MM.1S (cell line): ENCODE measurements at regions not wholly inside any gene's neighbourhood (a gene's known extent, or its start where the extent isn't known, plus 50 kb on each side); places are given as distances from the start of the nearest gene placed in this dataset.

Experiments
- DNase-seq: peaks from one replicate; pipeline ENCODE4 v3.0.0-alpha.2; 2015
- H2AFZ ChIP-seq: fragments of 300-600 bp; sonication (generic); 2 replicates; pipeline ENCODE4 v1.6.0; 2016; ENCODE audit warnings: antibody characterized with exemption, low read length
- H3F3A ChIP-seq: fragments of 300-600 bp; sonication (generic); 2 replicates; pipeline ENCODE4 v1.6.1; 2016; ENCODE audit warnings: mild to moderate bottlenecking, antibody characterized with exemption, low read length, moderate library complexity, mixed read lengths; ENCODE audit not compliant: insufficient read depth
- H3K27ac ChIP-seq: fragments of 300-600 bp; sonication (generic); 2 replicates; pipeline ENCODE4 v1.5.1; 2016; ENCODE audit warnings: mild to moderate bottlenecking, low read length
- H3K27me3 ChIP-seq: fragments of 300-600 bp; sonication (generic); replicated peaks from 2 replicates; pipeline ENCODE4 v1.6.0; 2016; ENCODE audit warnings: low read length; ENCODE audit not compliant: insufficient read depth
- H3K36me3 ChIP-seq: fragments of 300-600 bp; sonication (generic); replicated peaks from 2 replicates; pipeline ENCODE4 v1.6.1; 2016; ENCODE audit warnings: mild to moderate bottlenecking, low read length, mixed read lengths; ENCODE audit not compliant: insufficient read depth
- H3K4me1 ChIP-seq: fragments of 300-600 bp; sonication (generic); 2 replicates; pipeline ENCODE4 v1.6.1; 2016; ENCODE audit warnings: low read length, mixed read lengths
- H3K4me2 ChIP-seq: fragments of 300-600 bp; sonication (generic); 2 replicates; pipeline ENCODE4 v1.6.0; 2016; ENCODE audit warnings: low read depth, low read length
- H3K4me3 ChIP-seq: fragments of 300-600 bp; sonication (generic); 2 replicates; pipeline ENCODE4 v1.5.1; 2016; ENCODE audit warnings: low read length, mixed read lengths
- H3K79me2 ChIP-seq: fragments of 300-600 bp; sonication (generic); 2 replicates; pipeline ENCODE4 v1.6.1; 2016; ENCODE audit warnings: mixed run types, low read length, mixed read lengths
- H3K9ac ChIP-seq: fragments of 300-600 bp; sonication (generic); 2 replicates; pipeline ENCODE4 v1.6.1; 2016; ENCODE audit warnings: low read length, mixed read lengths
- H3K9me2 ChIP-seq: fragments of 300-600 bp; sonication (generic); replicated peaks from 2 replicates; pipeline ENCODE4 v1.6.1; 2016; ENCODE audit warnings: mild to moderate bottlenecking, low read length, mixed read lengths; ENCODE audit not compliant: insufficient read depth
- H3K9me3 ChIP-seq: fragments of 300-600 bp; sonication (generic); replicated peaks from 2 replicates; pipeline ENCODE4 v1.6.1; 2016; ENCODE audit warnings: mild to moderate bottlenecking, low read length, mixed read lengths; ENCODE audit not compliant: insufficient read depth
- H4K20me1 ChIP-seq: fragments of 300-600 bp; sonication (generic); 2 replicates; pipeline ENCODE4 v1.6.1; 2016; ENCODE audit warnings: mild to moderate bottlenecking, low read length, moderate library complexity, mixed read lengths; ENCODE audit not compliant: insufficient read depth
- EZH2 ChIP-seq: fragments of 300-600 bp; sonication (generic); optimal IDR thresholded peaks from 2 replicates; pipeline ENCODE3; 2017; ENCODE audit warnings: low read depth, mild to moderate bottlenecking, antibody characterized with exemption, low read length, mixed read lengths
- EZH2phosphoT487 ChIP-seq: fragments of 300-600 bp; sonication (generic); IDR thresholded peaks from 2 replicates; pipeline ENCODE4 v1.6.1; 2018; ENCODE audit warnings: antibody characterized with exemption, low read length
- TF ChIP-seq, protein P1 (sequence below): fragments of 300-600 bp; sonication (generic); IDR thresholded peaks from 2 replicates; pipeline ENCODE4 v1.5.1; 2016; ENCODE audit warnings: antibody characterized with exemption, low read length, mixed read lengths

- peak; percentile 30 for DNase-seq
- Histone ChIP-seq H3K4me1 (peaks cover 53% of the 10 kb centered on the region), H3K9me2 (no peaks in the 10 kb centered on the region), H3K9ac (peak overlapping the region; percentile 69), H3K27ac (peak overlapping the region; percentile 97), H4K20me1 (no peaks in the 10 kb centered on the region), H3K4me2 (peak overlapping the region; percentile 84), H3K79me2 (no peaks in the 10 kb centered on the region), H3K27me3 (no peaks in the 10 kb centered on the region), H3K4me3 (peak overlapping the region; percentile 17), H3K9me3 (no peaks in the 10 kb centered on the region), H3F3A (peaks cover 44% of the 10 kb centered on the region), H2AFZ (peak overlapping the region; percentile 52), H3K36me3 (no peaks in the 10 kb centered on the region)
- TF ChIP-seq EZH2 = no peak
- no peak for TF ChIP-seq EZH2phosphoT487
- TF ChIP-seq, protein P1, sequence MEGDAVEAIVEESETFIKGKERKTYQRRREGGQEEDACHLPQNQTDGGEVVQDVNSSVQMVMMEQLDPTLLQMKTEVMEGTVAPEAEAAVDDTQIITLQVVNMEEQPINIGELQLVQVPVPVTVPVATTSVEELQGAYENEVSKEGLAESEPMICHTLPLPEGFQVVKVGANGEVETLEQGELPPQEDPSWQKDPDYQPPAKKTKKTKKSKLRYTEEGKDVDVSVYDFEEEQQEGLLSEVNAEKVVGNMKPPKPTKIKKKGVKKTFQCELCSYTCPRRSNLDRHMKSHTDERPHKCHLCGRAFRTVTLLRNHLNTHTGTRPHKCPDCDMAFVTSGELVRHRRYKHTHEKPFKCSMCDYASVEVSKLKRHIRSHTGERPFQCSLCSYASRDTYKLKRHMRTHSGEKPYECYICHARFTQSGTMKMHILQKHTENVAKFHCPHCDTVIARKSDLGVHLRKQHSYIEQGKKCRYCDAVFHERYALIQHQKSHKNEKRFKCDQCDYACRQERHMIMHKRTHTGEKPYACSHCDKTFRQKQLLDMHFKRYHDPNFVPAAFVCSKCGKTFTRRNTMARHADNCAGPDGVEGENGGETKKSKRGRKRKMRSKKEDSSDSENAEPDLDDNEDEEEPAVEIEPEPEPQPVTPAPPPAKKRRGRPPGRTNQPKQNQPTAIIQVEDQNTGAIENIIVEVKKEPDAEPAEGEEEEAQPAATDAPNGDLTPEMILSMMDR = no peak
Observed at GRCh38 chr15:38086611-38087010, 152.2 kb downstream of the TMCO5A start.

GRCh38 chr15:38088971-38089370 lies 154.5 kb downstream of the TMCO5A start:
- H3K4me2 ChIP-seq = no peak overlapping the region
- no peaks in the 10 kb centered on the region for H3K27me3 ChIP-seq
- H4K20me1 ChIP-seq = no peaks in the 10 kb centered on the region
- H3K4me3 ChIP-seq = no peak overlapping the region
- peaks cover 50% of the 10 kb centered on the region for H3K4me1 ChIP-seq
- DNase-seq = no peak
- no peaks in the 10 kb centered on the region for H3K36me3 ChIP-seq
- H3K9me2 ChIP-seq = no peaks in the 10 kb centered on the region
- H3K27ac ChIP-seq = no peak overlapping the region
- no peaks in the 10 kb centered on the region for H3K9me3 ChIP-seq
- no peak overlapping the region for H3K9ac ChIP-seq
- H3K79me2 ChIP-seq = no peaks in the 10 kb centered on the region
- H2AFZ ChIP-seq = no peak overlapping the region
- TF ChIP-seq, protein P1 = no peak
- no peak for TF ChIP-seq EZH2phosphoT487
- no peak for TF ChIP-seq EZH2
- H3F3A ChIP-seq = peaks cover 39% of the 10 kb centered on the region

- Histone ChIP-seq H3K27ac (no peak overlapping the region), H3K4me3 (no peak overlapping the region), H2AFZ (no peak overlapping the region), H3K27me3 (no peaks in the 10 kb centered on the region), H3K4me2 (no peak overlapping the region), H3F3A (peaks cover 26% of the 10 kb centered on the region), H3K9ac (no peak overlapping the region), H4K20me1 (no peaks in the 10 kb centered on the region), H3K79me2 (no peaks in the 10 kb centered on the region), H3K9me3 (no peaks in the 10 kb centered on the region), H3K36me3 (no peaks in the 10 kb centered on the region), H3K9me2 (no peaks in the 10 kb centered on the region), H3K4me1 (peaks cover 51% of the 10 kb centered on the region)
- TF ChIP-seq, protein P1 = no peak
- no peak for TF ChIP-seq EZH2phosphoT487
- no peak for TF ChIP-seq EZH2
- no peak for DNase-seq
Observed at GRCh38 chr15:38090223-38090622, 155.8 kb downstream of the TMCO5A start.

- Histone ChIP-seq H3K9me3 (no peaks in the 10 kb centered on the region), H3K27me3 (no peaks in the 10 kb centered on the region), H3K79me2 (no peaks in the 10 kb centered on the region), H3K36me3 (no peaks in the 10 kb centered on the region), H3K27ac (no peak overlapping the region), H3K4me2 (no peak overlapping the region), H3K4me3 (no peak overlapping the region), H3K9me2 (no peaks in the 10 kb centered on the region), H3F3A (peaks cover 22% of the 10 kb centered on the region), H3K4me1 (peaks cover 47% of the 10 kb centered on the region), H3K9ac (no peak overlapping the region), H4K20me1 (no peaks in the 10 kb centered on the region), H2AFZ (no peak overlapping the region)
- TF ChIP-seq EZH2phosphoT487 (no peak), EZH2 (no peak)
- TF ChIP-seq, protein P1 = no peak
- no peak for DNase-seq
Observed at GRCh38 chr15:38090678-38091077, 156.2 kb downstream of the TMCO5A start.
